ENCODE measurements at regions not wholly inside any gene's neighbourhood (a gene's known extent, or its start where the extent isn't known, plus 50 kb on each side); places are given as distances from the start of the nearest gene placed in this dataset.
A peak's percentile ranks its signal among the peaks of the same experiment; 100 is the strongest.

- no peak for ATAC-seq
- DNase-seq: peak in 2 of 4 donors; percentile 80 to 85
- H3K27me3 ChIP-seq: no peaks in the 10 kb centered on the region
- no peak for TF ChIP-seq CTCF (IDR thresholded peaks at IDR 0.05)
- no peaks in the 10 kb centered on the region for H3K4me1 ChIP-seq
- intact Hi-C loops (cut with DNase I): no loop called here
- peaks cover 0 to 15% of the 10 kb centered on the region in 2 donors for H3K9me3 ChIP-seq
- H3K4me3 ChIP-seq: no peak overlapping the region
- no peak overlapping the region for H3K27ac ChIP-seq
- H3K36me3 ChIP-seq: no peaks in the 10 kb centered on the region
These were observed 336.7 kb upstream of the GNPDA2 start for GRCh38 chr4:45062935-45063545.

DNA sequence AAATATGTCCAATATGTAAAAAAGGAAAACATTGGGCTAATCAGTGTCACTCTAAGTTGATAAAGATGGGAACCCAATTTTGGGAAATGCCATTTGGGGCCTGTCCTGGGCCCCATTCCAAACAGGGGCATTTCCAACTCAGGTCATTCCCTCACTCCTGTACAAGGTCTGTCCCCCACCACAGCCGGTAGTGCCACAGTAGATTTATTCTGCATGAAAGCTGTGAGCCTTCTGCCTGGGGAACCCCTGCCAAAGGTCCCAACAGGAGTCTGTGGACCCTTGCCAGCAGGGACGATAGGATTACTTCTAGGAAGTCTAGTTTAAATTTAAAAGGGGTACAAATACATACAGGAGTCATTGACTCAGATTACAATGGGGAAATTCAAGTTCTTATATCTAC is 317.6 kb upstream of the GNPDA2 start:
- ATAC-seq (no peak), DNase-seq (no peak)
- Histone ChIP-seq H3K36me3 (no peaks in the 10 kb centered on the region), H3K9me3 (peaks cover 0 to 33% of the 10 kb centered on the region in 2 donors), H3K27me3 (no peaks in the 10 kb centered on the region), H3K27ac (no peak overlapping the region), H3K4me3 (no peak overlapping the region), H3K4me1 (no peaks in the 10 kb centered on the region)
- TF ChIP-seq CTCF (IDR thresholded peaks at IDR 0.05): no peak
- intact Hi-C loops (cut with DNase I): no loop called here

DNA sequence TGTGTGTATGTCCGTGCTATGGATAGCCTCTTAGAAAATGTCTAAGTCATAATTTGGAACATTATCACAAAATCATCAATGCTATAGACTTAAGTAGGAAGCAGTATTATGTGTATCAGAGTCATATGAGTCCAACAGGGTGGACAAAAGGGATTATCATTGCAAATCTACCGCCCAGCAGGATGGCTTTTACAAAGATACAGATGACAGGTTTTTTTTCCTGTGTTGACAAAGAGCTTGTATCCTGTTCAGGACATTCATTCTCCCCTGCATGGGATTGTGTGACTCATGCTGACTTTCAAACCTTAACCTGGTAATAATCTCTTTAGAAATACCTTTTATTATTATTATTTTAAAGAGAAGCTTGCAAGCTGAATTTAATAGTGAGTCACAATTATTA is 310.3 kb upstream of the GNPDA2 start:
- intact Hi-C loops (cut with DNase I): no loop called here
- TF ChIP-seq CTCF (IDR thresholded peaks at IDR 0.05): no peak
- DNase-seq: no peak
- no peaks in the 10 kb centered on the region for H3K9me3 ChIP-seq
- H3K27ac ChIP-seq: no peak overlapping the region
- H3K4me3 ChIP-seq: no peak overlapping the region
- no peaks in the 10 kb centered on the region for H3K27me3 ChIP-seq
- no peak for ATAC-seq
- H3K4me1 ChIP-seq: no peaks in the 10 kb centered on the region
- no peaks in the 10 kb centered on the region for H3K36me3 ChIP-seq

GRCh38 chr4:45033676-45034419 is 307.5 kb upstream of the GNPDA2 start:
- Histone ChIP-seq H3K27me3 (no peaks in the 10 kb centered on the region), H3K36me3 (no peaks in the 10 kb centered on the region), H3K4me3 (no peak overlapping the region), H3K9me3 (peaks cover 0 to 11% of the 10 kb centered on the region in 2 donors), H3K4me1 (no peaks in the 10 kb centered on the region), H3K27ac (no peak overlapping the region)
- DNase-seq (no peak), ATAC-seq (no peak)
- no peak for TF ChIP-seq CTCF (IDR thresholded peaks at IDR 0.05)
- intact Hi-C loops (cut with DNase I): no loop called here

DNA sequence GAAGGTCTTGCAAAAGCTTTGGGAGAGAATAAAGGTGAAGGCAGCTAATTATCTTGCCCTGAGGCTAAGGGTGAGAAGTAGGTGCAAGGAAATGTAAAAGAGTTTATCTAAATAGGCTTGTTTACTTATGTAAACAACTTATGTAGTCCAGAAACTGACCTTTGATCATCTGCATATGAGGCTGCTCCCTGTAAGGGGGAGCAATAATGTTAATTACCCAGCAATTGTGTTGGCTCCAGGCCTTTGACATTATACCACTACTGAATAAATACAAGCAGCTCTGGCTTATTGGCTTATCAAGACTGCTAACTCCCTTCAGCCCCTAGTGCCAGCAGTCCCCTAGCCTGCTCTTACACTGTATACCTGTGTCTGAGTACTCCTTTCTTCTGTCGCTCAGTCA is 303.7 kb upstream of the GNPDA2 start:
- H3K9me3 ChIP-seq: peaks cover 0 to 11% of the 10 kb centered on the region in 2 donors
- ATAC-seq (no peak), DNase-seq (no peak)
- intact Hi-C loops (cut with DNase I): no loop called here
- H3K27ac ChIP-seq: no peak overlapping the region
- H3K4me3 ChIP-seq: no peak overlapping the region
- H3K27me3 ChIP-seq: no peaks in the 10 kb centered on the region
- no peaks in the 10 kb centered on the region for H3K4me1 ChIP-seq
- H3K36me3 ChIP-seq: no peaks in the 10 kb centered on the region
- no peak for TF ChIP-seq CTCF (IDR thresholded peaks at IDR 0.05)

All from left lung (tissue), 4 donors.